Natural killer cell treated with Interleukin-12 subunit alpha and Interleukin-12 subunit beta and Interleukin-15 and Interleukin-18, amount 100 ng/mL, for 72 hours (primary cell): ENCODE measurements at regions not wholly inside any gene's neighbourhood (a gene's known extent, or its start where the extent isn't known, plus 50 kb on each side); places are given as distances from the start of the nearest gene placed in this dataset.
"Not testable (repeated sequence)": the region's sequence is repeated elsewhere in the genome, so short reads cannot be mapped to it uniquely, and the experiment has no call there.

Source experiments
- ATAC-seq, 2 donors: fragments of 150-1000 bp; cut with Tn5 transposase in 1 of 2; sonication (Bioruptor Pico), chemical (Tn5 transposase) in 1 of 2; 2 replicates each; pipeline ENCODE4 v1.10.0; 2021
- DNase-seq: peaks from one replicate; pipeline ENCODE4 v3.0.0; 2022; ENCODE audit warnings: low spot score
- H3K27ac Mint-ChIP-seq, 2 donors: 1 replicate in 1 of 2; 2 replicates in 1 of 2; pipeline ENCODE4 v1.8.0; 2022; ENCODE audit warnings: mixed read lengths in 2 of 2, mild to moderate bottlenecking in 1 of 2, moderate library complexity in 1 of 2
- H3K27me3 Mint-ChIP-seq, 2 donors: 1 replicate in 1 of 2; 2 replicates in 1 of 2; pipeline ENCODE4 v1.8.0; 2022; ENCODE audit warnings: mixed read lengths in 2 of 2
- H3K36me3 Mint-ChIP-seq: one replicate; pipeline ENCODE4 v1.8.0; 2022; ENCODE audit warnings: mixed read lengths
- H3K4me1 Mint-ChIP-seq, 2 donors: 1 replicate in 1 of 2; 2 replicates in 1 of 2; pipeline ENCODE4 v1.8.0; 2022; ENCODE audit warnings: low read depth in 2 of 2, mixed read lengths in 2 of 2, mild to moderate bottlenecking in 1 of 2
- H3K4me3 Mint-ChIP-seq: one replicate; pipeline ENCODE4 v1.8.0; 2022; ENCODE audit warnings: mixed read lengths
- H3K9me3 Mint-ChIP-seq: 2 replicates; pipeline ENCODE4 v1.8.0; 2022; ENCODE audit warnings: mixed read lengths

- H3K4me1 Mint-ChIP-seq: no peaks in the 10 kb centered on the region
- H3K27ac Mint-ChIP-seq: no peak overlapping the region
- H3K9me3 Mint-ChIP-seq: no peaks in the 10 kb centered on the region
- H3K27me3 Mint-ChIP-seq: no peaks in the 10 kb centered on the region
- ATAC-seq (no peak), DNase-seq (no peak)
- peaks cover 6% of the 10 kb centered on the region for H3K36me3 Mint-ChIP-seq
- H3K4me3 Mint-ChIP-seq: no peak overlapping the region
Observed at GRCh38 chr3:30467596-30468238, 138.7 kb upstream of the TGFBR2 start.

DNA sequence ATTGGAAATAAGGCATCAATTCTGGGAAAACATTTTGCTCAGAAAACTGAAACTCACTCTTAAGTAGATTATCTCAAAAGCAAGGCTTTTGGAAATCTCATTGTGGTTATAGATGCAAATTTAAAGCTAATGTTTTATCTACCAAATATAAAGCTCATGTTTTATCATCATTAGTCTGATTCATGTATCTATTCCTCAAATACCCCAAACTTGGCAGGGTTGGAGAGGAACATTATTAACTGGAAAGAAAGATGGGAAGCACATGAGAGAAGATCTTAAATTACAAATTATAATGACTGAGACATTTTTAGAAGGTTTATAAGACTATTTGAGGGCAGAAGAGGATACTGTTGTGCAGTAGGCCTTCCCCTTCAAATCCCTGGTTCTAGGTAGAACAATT lies 137.3 kb upstream of the TGFBR2 start:
- Mint-ChIP-seq H3K4me3 (no peak overlapping the region), H3K27ac (no peak overlapping the region), H3K4me1 (no peaks in the 10 kb centered on the region), H3K36me3 (peaks cover 6% of the 10 kb centered on the region), H3K27me3 (no peaks in the 10 kb centered on the region), H3K9me3 (no peaks in the 10 kb centered on the region)
- DNase-seq (no peak), ATAC-seq (no peak)

GRCh38 chr3:30470496-30470895 lies 135.9 kb upstream of the TGFBR2 start:
- DNase-seq (no peak), ATAC-seq (no peak)
- H3K9me3 Mint-ChIP-seq: no peaks in the 10 kb centered on the region

GRCh38 chr3:30471066-30471465 lies 135.3 kb upstream of the TGFBR2 start:
- Mint-ChIP-seq H3K27me3 (peaks cover 0 to 3% of the 10 kb centered on the region in 2 donors), H3K4me1 (peaks cover 3 to 4% of the 10 kb centered on the region in 2 donors)

More at GRCh38 chr3:30470496-30470895, 135.9 kb upstream of the TGFBR2 start:
- Mint-ChIP-seq H3K4me3 (no peak overlapping the region), H3K27ac (no peak overlapping the region), H3K27me3 (peaks cover 0 to 3% of the 10 kb centered on the region in 2 donors), H3K36me3 (no peaks in the 10 kb centered on the region), H3K4me1 (peaks cover 2 to 3% of the 10 kb centered on the region in 2 donors)

GRCh38 chr3:30471796-30472489 lies 134.5 kb upstream of the TGFBR2 start:
- Mint-ChIP-seq H3K27ac (no peak overlapping the region), H3K36me3 (no peaks in the 10 kb centered on the region), H3K4me1 (peaks cover 3 to 4% of the 10 kb centered on the region in 2 donors), H3K4me3 (no peak overlapping the region), H3K9me3 (no peaks in the 10 kb centered on the region), H3K27me3 (peaks cover 0 to 3% of the 10 kb centered on the region in 2 donors)
- ATAC-seq (no peak), DNase-seq (no peak)

More at GRCh38 chr3:30471066-30471465, 135.3 kb upstream of the TGFBR2 start:
- no peak for ATAC-seq
- H3K9me3 Mint-ChIP-seq: no peaks in the 10 kb centered on the region
- no peaks in the 10 kb centered on the region for H3K36me3 Mint-ChIP-seq
- no peak overlapping the region for H3K4me3 Mint-ChIP-seq
- no peak for DNase-seq
- no peak overlapping the region for H3K27ac Mint-ChIP-seq

- no peak for ATAC-seq
- no peak overlapping the region for H3K27ac Mint-ChIP-seq
- peaks cover 7 to 9% of the 10 kb centered on the region in 2 donors for H3K4me1 Mint-ChIP-seq
- DNase-seq: no peak
- H3K9me3 Mint-ChIP-seq: no peaks in the 10 kb centered on the region
- peaks cover 0 to 3% of the 10 kb centered on the region in 2 donors for H3K27me3 Mint-ChIP-seq
- H3K36me3 Mint-ChIP-seq: no peaks in the 10 kb centered on the region
- H3K4me3 Mint-ChIP-seq: no peak overlapping the region
Observed at GRCh38 chr3:30473374-30474051, 132.9 kb upstream of the TGFBR2 start.

GRCh38 chr3:30474371-30474770 lies 132.0 kb upstream of the TGFBR2 start:
- Mint-ChIP-seq H3K27ac (no peak overlapping the region), H3K9me3 (peaks cover under 1% of the 10 kb centered on the region), H3K4me3 (no peak overlapping the region), H3K36me3 (no peaks in the 10 kb centered on the region), H3K27me3 (peaks cover 0 to 3% of the 10 kb centered on the region in 2 donors), H3K4me1 (peaks cover 7 to 9% of the 10 kb centered on the region in 2 donors)
- ATAC-seq: no peak
- no peak for DNase-seq

- DNase-seq (no peak), ATAC-seq (no peak)
- Mint-ChIP-seq H3K36me3 (no peaks in the 10 kb centered on the region), H3K9me3 (peaks cover 5% of the 10 kb centered on the region), H3K27ac (no peak overlapping the region), H3K4me1 (peaks cover 7 to 9% of the 10 kb centered on the region in 2 donors), H3K4me3 (no peak overlapping the region), H3K27me3 (peaks cover 0 to 3% of the 10 kb centered on the region in 2 donors)
Observed at GRCh38 chr3:30475038-30475808, 131.2 kb upstream of the TGFBR2 start.

DNA sequence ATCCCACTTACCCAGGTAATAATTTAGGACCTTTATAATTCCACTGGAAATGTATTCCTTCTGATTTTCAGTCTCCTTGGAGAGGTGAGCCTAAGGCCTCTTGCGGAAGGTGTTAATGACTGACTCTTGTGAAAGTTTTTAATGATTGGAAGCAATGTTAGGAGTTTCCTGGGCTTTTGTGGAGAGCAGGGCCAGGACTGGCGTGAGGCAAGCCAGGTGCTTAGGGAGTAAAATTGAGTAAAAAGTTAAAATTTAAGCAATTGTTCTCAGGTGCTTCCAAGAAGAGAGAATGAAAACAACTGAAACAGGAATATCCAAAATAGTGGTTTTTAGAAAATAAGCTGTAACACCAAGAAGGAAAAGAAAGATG lies 130.6 kb upstream of the TGFBR2 start:
- no peak overlapping the region for H3K27ac Mint-ChIP-seq
- H3K36me3 Mint-ChIP-seq: no peaks in the 10 kb centered on the region
- H3K9me3 Mint-ChIP-seq: peaks cover 5% of the 10 kb centered on the region
- peaks cover 7 to 9% of the 10 kb centered on the region in 2 donors for H3K4me1 Mint-ChIP-seq
- H3K4me3 Mint-ChIP-seq: no peak overlapping the region
- no peak for DNase-seq
- no peak for ATAC-seq
- peaks cover 0 to 3% of the 10 kb centered on the region in 2 donors for H3K27me3 Mint-ChIP-seq

DNA sequence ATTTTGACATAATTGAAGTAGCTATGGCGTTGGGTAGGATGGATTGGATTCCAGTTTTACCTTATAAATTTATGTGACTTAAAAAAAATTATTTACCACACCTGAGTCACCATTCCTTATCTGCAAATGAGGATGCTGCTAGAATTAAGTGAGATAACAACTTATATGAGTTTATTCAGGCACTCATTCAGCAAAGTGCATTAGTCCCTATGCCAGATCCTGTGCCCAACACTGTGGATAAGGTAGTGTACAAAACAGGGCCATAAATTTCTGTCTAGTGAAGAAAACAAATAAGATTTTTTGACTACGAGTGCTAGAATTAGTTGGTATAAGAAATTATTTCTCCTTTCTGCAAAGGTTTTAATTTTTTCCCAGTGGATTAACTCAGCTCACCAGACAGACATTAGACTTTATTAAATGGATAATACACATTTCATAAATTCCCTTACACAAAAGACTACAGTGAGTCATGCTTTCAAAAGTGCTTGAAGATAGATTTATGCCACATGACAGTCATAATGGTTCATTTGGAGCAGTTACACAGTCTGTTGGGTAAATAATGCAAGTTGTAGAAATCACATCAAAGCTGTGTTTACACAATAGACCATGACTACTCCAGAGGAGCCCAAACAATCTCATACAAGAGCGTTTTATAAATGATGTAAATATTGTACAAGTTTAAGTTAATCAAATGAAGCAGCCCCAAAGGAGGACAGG lies 129.9 kb upstream of the TGFBR2 start:
- Mint-ChIP-seq H3K36me3 (no peaks in the 10 kb centered on the region), H3K27ac (no peak overlapping the region), H3K27me3 (peaks cover 0 to 3% of the 10 kb centered on the region in 2 donors), H3K4me1 (peaks cover 7 to 9% of the 10 kb centered on the region in 2 donors), H3K4me3 (no peak overlapping the region), H3K9me3 (peaks cover 5% of the 10 kb centered on the region)
- peak in 1 of 2 donors; percentile 60 for ATAC-seq
- DNase-seq: no peak

DNA sequence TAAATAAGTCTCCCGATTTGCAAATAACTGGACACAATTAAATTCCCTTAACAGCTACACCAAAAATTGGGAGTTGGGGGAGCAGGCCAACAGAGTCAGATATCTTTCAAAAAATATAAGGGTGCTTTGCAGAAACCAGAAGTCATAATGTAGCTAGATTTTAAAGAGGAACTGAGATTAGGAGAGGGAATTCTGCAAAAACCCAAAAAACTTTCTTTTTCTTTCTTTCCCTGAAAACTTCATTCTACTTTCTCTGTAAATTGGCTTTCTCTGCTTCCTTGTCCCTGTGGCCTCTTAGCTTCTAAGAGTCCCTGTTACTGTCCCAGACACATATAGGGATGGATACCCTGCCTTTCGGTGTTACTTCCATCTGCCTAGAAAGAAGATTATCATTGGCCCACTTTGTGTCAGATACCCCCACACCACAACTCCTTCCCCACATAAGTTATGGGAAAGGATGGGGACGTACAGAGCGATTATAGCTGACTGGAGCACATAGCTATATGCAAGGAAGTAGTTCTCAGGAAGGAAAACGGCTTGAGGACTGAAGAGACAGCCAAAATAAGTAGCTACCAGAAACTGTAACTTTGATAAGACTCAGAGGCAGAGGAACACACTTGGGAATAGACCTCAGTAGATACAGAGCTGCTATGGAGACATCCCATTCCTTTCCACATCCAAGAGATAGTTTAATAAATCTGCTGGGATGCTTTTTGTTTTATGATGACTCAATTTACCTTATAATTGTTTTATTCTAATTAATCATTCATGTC lies 129.1 kb upstream of the TGFBR2 start:
- Mint-ChIP-seq H3K4me3 (no peak overlapping the region), H3K9me3 (peaks cover 5% of the 10 kb centered on the region), H3K4me1 (peaks cover 7 to 9% of the 10 kb centered on the region in 2 donors), H3K27me3 (peaks cover 0 to 3% of the 10 kb centered on the region in 2 donors), H3K27ac (no peak overlapping the region), H3K36me3 (no peaks in the 10 kb centered on the region)
- no peak for ATAC-seq
- DNase-seq: no peak

- H3K9me3 Mint-ChIP-seq, H3K4me3 Mint-ChIP-seq, H3K27me3 Mint-ChIP-seq, H3K27ac Mint-ChIP-seq, ATAC-seq, DNase-seq, H3K4me1 Mint-ChIP-seq, H3K36me3 Mint-ChIP-seq: not testable (repeated sequence)
Observed at GRCh38 chr3:30479737-30480136, 126.7 kb upstream of the TGFBR2 start.
